Activated CD8-positive, alpha-beta memory T cell treated with anti-CD3 and anti-CD28 coated beads for 36 hours (primary cell): ENCODE measurements at regions not wholly inside any gene's neighbourhood (a gene's known extent, or its start where the extent isn't known, plus 50 kb on each side); places are given as distances from the start of the nearest gene placed in this dataset.
"Not testable (repeated sequence)": the region's sequence is repeated elsewhere in the genome, so short reads cannot be mapped to it uniquely, and the experiment has no call there.

Experiments used
- CTCF ChIA-PET: fragments of 350-600 bp; sonication (Branson Sonifier 250); formaldehyde crosslinking; loops from one replicate; lab custom pipeline; 2021; ENCODE audit warnings: antibody characterized with exemption; lab: Charles Lee
- POLR2A ChIA-PET: fragments of 350-600 bp; sonication (Branson Sonifier 250); formaldehyde crosslinking; loops from one replicate; lab custom pipeline; 2021; ENCODE audit warnings: antibody characterized with exemption; lab: Charles Lee

- ChIA-PET CTCF (no interaction called here), POLR2A (no interaction called here)
These were observed 272.2 kb upstream of the UGT8 start for GRCh38 chr4:114326358-114326757.

GRCh38 chr4:114332119-114332518 is 266.5 kb upstream of the UGT8 start:
- POLR2A ChIA-PET: no interaction called here
- CTCF ChIA-PET: no interaction called here

- POLR2A ChIA-PET, CTCF ChIA-PET: not testable (repeated sequence)
These were observed 264.2 kb upstream of the UGT8 start for GRCh38 chr4:114334363-114334762.

GRCh38 chr4:114334884-114335330 is 263.7 kb upstream of the UGT8 start:
- ChIA-PET POLR2A (no interaction called here), CTCF (no interaction called here)

- CTCF ChIA-PET: no interaction called here
These were observed 263.3 kb upstream of the UGT8 start for GRCh38 chr4:114335339-114335738.

GRCh38 chr4:114343015-114343414 is 255.6 kb upstream of the UGT8 start:
- CTCF ChIA-PET: no interaction called here

More at GRCh38 chr4:114335339-114335738, 263.3 kb upstream of the UGT8 start:
- POLR2A ChIA-PET: no interaction called here

GRCh38 chr4:114349543-114350175 is 248.9 kb upstream of the UGT8 start:
- ChIA-PET CTCF (no interaction called here), POLR2A (no interaction called here)

More at GRCh38 chr4:114343015-114343414, 255.6 kb upstream of the UGT8 start:
- POLR2A ChIA-PET: no interaction called here

GRCh38 chr4:114358901-114359300 is 239.7 kb upstream of the UGT8 start:
- CTCF ChIA-PET: no interaction called here
- POLR2A ChIA-PET: interaction anchor here (0.6 kb wide), 1 partner anchor 36 kb away, joined by 4 read pairs; no protein-coding TSS in a partner anchor

GRCh38 chr4:114361249-114361648 is 237.4 kb upstream of the UGT8 start:
- POLR2A ChIA-PET: no interaction called here
- CTCF ChIA-PET: no interaction called here

GRCh38 chr4:114364857-114365256 is 233.8 kb upstream of the UGT8 start:
- ChIA-PET POLR2A (no interaction called here), CTCF (no interaction called here)

- ChIA-PET POLR2A (no interaction called here), CTCF (no interaction called here)
These were observed 233.0 kb upstream of the UGT8 start for GRCh38 chr4:114365591-114365990.

GRCh38 chr4:114366368-114366767 is 232.2 kb upstream of the UGT8 start:
- POLR2A ChIA-PET: no interaction called here
- CTCF ChIA-PET: no interaction called here

GRCh38 chr4:114368751-114369150 is 229.9 kb upstream of the UGT8 start:
- ChIA-PET POLR2A (no interaction called here), CTCF (no interaction called here)

- ChIA-PET CTCF (no interaction called here), POLR2A (no interaction called here)
These were observed 225.1 kb upstream of the UGT8 start for GRCh38 chr4:114373508-114373907.

GRCh38 chr4:114378305-114378903 is 220.2 kb upstream of the UGT8 start:
- POLR2A ChIA-PET: no interaction called here
- CTCF ChIA-PET: no interaction called here

- ChIA-PET CTCF (no interaction called here), POLR2A (no interaction called here)
These were observed 215.5 kb upstream of the UGT8 start for GRCh38 chr4:114383067-114383466.

GRCh38 chr4:114383721-114384120 is 214.9 kb upstream of the UGT8 start:
- ChIA-PET CTCF (no interaction called here), POLR2A (no interaction called here)

- POLR2A ChIA-PET: no interaction called here
- CTCF ChIA-PET: no interaction called here
These were observed 214.0 kb upstream of the UGT8 start for GRCh38 chr4:114384629-114385028.

- ChIA-PET CTCF (no interaction called here), POLR2A (no interaction called here)
These were observed 213.2 kb upstream of the UGT8 start for GRCh38 chr4:114385195-114385985.

GRCh38 chr4:114386637-114387233 is 211.9 kb upstream of the UGT8 start:
- CTCF ChIA-PET: no interaction called here

More at GRCh38 chr4:114386637-114387233, 211.9 kb upstream of the UGT8 start:
- POLR2A ChIA-PET: no interaction called here
